Renal cortical epithelial cell (primary cell): ENCODE measurements at regions not wholly inside any gene's neighbourhood (a gene's known extent, or its start where the extent isn't known, plus 50 kb on each side); places are given as distances from the start of the nearest gene placed in this dataset.
"Not testable (repeated sequence)": the region's sequence is repeated elsewhere in the genome, so short reads cannot be mapped to it uniquely, and the experiment has no call there.

Experiments used
- DNase-seq: peaks from one replicate; pipeline ENCODE4 v3.0.0-alpha.2; 2011; ENCODE audit warnings: low read depth

DNA sequence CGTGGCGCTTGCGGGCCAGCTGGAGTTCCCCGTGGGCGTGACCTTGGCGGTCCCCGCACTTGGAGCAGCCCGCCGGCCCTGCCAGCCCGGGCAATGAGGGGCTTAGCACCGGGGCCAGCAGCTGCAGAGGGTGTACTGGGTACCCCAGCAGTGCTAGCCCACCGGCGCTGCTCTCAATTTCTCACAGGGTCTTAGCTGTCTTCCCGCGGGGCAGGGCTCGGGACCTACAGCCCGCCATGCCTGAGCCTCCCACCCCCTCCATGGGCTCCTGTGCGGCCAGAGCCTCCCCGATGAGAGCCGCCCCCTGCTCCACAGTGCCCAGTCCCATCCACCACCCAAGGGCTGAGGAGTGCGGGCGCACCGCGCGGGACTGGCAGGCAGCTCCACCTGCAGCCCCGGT, 94.0 kb upstream of the NIPBL start:
- not testable (repeated sequence) for DNase-seq

DNA sequence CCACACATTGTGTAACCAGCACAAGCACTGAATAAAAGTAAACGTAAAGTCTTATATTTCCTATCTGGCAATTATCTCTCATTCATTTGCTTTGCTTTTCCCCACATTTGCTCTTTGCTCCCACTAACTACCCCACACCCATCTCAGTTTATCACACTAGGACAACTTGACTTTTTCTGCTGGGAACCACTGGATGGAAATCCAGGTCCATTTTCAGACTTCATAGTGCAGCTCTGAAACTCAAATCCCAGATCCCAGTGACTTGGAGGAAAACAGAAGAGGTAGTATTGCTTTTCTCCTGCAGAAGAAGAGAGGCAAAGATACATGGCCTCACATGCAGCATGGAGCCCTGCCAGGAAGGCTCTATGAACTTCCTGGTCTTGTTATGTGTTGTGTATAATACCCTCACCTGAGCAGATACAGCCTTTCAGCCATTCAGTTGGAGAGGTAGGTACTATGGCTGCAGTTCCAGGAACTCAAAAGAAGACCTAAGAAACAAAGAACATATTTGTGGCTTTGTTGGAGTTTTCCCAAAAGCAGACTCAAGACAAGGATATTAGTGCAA, 90.0 kb upstream of the NIPBL start:
- no peak for DNase-seq

DNA sequence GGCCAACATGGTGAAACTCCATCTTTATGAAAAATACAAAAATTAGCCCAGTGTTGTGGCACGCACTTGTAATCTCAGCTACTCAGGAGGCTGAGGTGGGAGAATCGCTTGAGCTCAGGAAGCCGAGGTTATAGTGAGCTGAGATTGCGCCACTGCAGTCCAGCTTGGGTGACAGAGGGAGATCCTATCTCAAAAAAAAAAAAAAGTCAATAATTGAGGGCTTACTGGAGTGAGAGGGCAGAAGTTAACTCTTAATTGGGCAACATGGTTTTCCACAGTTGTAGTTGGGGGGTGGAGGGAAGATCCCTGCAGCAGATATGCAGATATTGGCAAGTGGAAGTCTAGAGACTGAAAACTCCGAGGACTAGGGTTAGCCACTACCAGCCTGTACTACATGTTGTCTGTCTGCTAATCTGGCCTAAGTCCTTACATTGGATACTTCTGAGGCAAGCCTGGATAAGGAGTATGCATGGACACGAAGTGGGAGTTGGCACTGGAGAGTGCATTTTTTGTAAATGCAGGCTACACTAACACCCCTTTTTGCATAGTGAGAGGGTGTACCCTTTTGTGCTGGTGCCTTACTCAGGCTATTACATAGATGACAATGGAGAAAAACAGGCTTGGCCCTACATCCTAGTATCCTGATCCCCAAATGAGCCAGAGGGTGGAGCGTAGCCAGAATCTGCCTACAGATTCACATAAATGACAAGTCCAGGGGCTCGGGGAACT, 89.0 kb upstream of the NIPBL start:
- no peak for DNase-seq

DNA sequence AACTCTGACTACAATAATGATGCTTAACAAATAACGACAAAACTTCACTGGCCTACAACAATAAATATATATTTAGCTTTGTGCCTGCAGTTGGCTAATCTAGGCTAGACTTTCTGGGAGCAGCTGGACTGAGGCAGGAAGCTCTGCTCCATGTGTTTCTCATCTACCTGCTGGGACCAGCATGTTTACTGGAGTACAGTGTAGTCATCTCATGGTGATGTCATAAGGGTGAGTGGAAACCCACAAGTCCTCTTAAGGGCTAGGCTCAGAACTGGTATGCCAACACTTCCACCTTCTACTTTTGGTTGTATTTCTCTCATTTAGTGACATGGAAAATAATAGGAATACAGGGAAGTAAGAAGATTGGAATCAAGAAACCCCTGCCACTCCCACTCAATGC, 85.7 kb upstream of the NIPBL start:
- peak; percentile 11 for DNase-seq

DNA sequence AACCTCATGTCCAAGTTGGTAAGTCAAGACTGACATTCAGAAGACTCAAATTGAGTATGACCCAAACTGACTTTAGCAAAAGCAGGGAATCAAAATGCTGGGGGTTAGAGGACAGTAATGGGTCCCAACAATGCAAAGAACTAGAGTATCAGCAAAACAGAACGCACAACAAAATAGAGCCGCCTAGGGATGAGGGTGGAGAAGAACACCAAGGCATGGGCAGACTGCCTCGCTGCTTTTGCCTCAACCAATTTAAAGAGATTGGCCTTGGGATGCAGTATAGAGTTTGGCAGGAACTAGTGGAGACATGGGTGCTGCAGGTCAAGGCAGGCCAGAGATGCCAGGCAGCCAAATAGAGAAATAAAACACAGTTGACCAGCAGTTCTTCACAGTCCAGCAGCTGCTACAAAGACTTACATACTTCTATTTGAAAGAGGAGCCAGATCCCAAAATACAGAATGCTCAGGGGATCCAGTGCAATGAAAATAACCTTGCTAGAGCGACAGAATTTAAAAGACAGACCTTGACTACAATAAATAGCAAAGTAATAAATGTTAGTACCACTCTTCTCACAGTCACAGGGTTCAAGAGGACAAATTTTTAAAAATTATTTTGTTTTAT, 83.9 kb upstream of the NIPBL start:
- no peak for DNase-seq

DNA sequence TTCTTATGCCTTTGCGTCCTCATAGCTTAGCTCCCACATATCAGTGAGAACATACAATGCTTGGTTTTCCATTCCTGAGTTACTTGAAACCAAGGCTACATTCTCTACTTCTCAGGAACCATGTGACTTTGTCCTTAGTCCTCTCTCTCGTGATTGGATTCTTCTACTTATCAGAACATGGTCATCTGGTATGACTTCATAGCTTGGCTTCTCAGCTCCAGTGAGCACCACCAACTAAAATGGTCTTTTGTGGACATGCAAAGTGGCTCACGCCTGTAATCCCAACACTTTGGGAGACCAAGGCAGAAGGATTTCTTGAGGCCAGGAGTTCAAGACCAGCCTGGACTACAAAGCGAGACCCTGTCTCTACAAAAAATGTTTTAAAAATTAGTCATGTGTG, 81.2 kb upstream of the NIPBL start:
- DNase-seq = no peak

DNA sequence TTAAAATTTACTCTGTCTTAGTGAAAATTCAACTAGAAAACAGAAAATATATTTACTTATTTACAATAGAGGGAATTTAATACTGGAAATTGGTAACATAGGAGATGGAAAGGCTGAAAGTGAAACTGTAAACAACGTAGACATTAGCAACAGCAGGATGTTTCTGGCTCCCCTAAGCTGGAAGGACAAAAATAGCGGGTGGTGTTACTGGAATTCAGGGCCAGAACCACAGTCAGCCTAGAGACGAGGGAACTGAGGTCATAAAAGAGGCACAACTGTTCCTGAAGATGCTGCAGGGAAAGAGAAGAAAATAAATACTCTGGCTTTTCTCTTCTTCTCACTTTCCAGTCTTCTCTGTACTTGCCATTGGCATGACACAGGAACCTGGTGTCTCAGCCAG, 80.4 kb upstream of the NIPBL start:
- DNase-seq = no peak

DNA sequence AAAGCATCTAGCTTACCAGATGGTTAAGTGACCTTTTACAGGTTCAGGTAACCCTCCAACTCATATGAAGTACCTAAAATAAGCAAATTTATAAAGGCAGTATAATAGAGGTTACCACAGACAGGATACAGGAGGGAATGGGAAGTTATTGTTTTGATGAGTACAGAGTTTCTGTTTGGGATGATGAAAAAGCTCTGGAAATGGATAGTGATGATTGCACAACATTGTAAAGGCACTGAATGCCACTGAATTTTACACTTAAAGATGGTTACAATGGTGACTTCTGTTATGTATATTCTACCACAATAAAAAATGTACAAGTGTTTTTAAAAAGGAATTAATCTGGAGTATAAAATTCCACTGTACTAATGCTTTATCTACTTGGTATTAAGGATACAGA, 75.0 kb upstream of the NIPBL start:
- DNase-seq = no peak

DNA sequence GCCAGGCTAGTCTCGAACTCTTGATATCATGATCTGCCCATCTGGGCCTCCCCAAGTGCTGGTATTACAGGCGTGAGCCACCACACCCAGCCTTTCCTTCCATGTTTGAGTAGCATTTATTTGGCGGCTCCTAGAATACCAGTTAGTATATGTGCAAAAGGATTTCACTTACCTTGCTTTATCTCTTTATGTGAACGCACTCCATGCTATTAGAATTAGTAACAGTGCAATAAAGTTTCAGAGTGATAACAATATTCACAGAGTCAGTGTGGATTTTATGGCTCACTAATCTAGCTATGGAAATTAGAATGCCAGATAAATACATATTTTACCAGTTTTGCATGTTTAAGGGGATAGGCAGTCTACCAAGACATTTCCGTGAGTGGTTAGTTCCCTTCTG, 74.4 kb upstream of the NIPBL start:
- no peak for DNase-seq

DNA sequence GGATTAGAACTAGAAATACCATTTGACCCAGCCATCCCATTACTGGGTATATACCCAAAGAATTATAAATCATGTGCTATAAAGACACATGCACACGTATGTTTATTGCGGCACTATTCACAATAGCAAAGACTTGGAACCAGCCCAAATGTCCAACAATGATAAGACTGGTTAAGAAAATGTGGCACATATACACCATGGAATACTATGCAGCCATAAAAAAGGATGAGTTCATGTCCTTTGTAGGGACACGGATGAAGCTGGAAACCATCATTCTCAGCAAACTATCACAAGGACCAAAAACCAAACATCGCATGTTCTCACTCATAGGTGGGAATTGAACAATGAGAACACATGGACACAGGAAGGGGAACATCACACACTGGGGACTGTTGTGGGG, 63.3 kb upstream of the NIPBL start:
- not testable (repeated sequence) for DNase-seq

DNA sequence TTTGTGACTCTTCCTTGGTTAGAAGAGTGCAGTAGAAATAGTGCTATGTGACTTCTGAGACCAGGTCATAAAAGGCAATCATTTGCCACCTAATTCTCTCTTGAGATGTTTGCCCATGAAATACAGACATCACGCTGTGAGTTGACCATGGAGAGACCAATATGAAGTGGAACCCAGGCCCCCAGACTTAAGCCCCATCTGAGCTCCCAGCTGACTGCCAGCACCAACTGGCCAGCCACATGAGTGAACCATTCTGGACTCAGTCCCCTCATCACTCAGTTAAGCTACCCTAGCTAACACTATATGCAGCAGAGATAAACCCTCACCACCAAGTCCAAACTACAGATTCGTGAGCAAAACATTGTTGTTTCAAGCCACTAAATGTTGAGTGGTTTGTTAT, 60.7 kb upstream of the NIPBL start:
- no peak for DNase-seq

DNA sequence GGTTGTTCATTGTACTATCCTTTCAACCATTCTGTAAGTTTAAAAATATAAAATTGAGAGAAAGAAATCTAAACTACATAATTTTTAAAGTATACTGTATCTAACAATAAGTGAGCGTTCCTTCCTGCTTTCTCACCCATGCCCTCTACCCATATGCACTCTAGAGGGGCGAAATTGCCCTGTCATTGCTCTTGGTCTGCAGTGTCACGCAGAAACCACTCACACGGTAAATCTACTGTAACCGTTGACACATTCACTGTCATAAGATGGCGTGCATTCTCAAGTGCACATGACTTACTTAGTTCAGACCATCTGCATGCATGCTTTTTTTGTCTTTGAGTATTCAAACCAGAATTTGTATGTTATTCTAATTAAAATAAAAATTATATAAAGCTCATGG, 55.7 kb upstream of the NIPBL start:
- DNase-seq = no peak

DNA sequence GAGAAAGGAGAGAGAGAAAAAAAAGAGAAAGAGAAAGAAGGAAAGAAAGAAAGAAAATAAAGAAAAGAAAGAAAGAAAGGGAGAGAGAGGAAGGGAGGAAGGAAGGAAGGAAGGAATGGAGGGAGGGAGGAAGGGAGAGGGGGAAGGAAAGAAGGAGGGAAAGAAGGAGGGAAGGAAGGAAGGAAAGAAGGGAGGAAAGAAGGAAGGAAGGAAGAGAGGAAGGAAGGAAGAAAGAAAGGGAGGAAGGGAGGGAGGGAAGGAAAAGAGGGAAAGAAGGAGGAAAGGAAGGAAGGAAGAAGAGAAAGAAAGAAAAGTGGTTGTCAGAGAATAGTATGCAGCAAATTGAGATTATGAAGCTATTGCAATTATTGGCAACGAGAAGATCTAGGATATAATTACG, 49.9 kb upstream of the NIPBL start:
- no peak for DNase-seq
